ENCODE measurements at regions not wholly inside any gene's neighbourhood (a gene's known extent, or its start where the extent isn't known, plus 50 kb on each side); places are given as distances from the start of the nearest gene placed in this dataset.

- no peak for TF ChIP-seq PBX2 (CRISPR knock-in tag; IDR thresholded peaks at IDR 0.05; ENCODE audit: low read depth)
- TF ChIP-seq PBX2 (tag; conservative IDR thresholded peaks at IDR 0.05; ENCODE audit: low read depth) = peak; percentile 52; the same call in 1 of the 2 replicates
- no peak for TF ChIP-seq SUPT5H (IDR thresholded peaks at IDR 0.05)
- TF ChIP-seq ZNF592 (IDR thresholded peaks at IDR 0.05) = peak; percentile 54; the same call in 1 of the 2 replicates
- no peak for TF ChIP-seq SAFB2 (IDR thresholded peaks at IDR 0.05; ENCODE audit: borderline replicate concordance, low read depth, low read length, severe bottlenecking)
- TF ChIP-seq XRCC4 (IDR thresholded peaks at IDR 0.05; ENCODE audit: extremely low read depth, insufficient read depth, insufficient read length) = no peak
- peak; percentile 47 for TF ChIP-seq SMC3 (conservative IDR thresholded peaks at IDR 0.05; ENCODE audit: insufficient read depth, low read depth, low read length)
- peak in 1 of 2 experiments; percentile 85; a peak in 2 of 3 replicates for TF ChIP-seq CBX3 (IDR thresholded peaks at IDR 0.05; ENCODE audit: borderline replicate concordance in 1 of 2, low read length in 2 of 2)
- peak; percentile 93 for TF ChIP-seq EHMT2 (IDR thresholded peaks at IDR 0.05)
Measured at GRCh38 chr1:233518344-233518743, 95.6 kb upstream of the KCNK1 start (continued).
